WTC11 (cell line): ENCODE measurements at regions not wholly inside any gene's neighbourhood (a gene's known extent, or its start where the extent isn't known, plus 50 kb on each side); places are given as distances from the start of the nearest gene placed in this dataset.

Experiments
- ATF6 ChIP-seq: sonication (generic); formaldehyde crosslinking; IDR thresholded peaks from 2 replicates; pipeline ENCODE4 v1.8.1; 2023; ENCODE audit warnings: mild to moderate bottlenecking, missing genetic modification reagents
- CREM ChIP-seq: sonication (generic); formaldehyde crosslinking; IDR thresholded peaks from 2 replicates; pipeline ENCODE4 v1.8.1; 2022; ENCODE audit warnings: mild to moderate bottlenecking, missing genetic modification reagents, moderate library complexity
- CTCF ChIP-seq: fragments of 200-600 bp; IDR thresholded peaks from 2 replicates; pipeline ENCODE4 v1.8.0; 2022; ENCODE audit warnings: antibody characterized with exemption
- ESRRA ChIP-seq: sonication (generic); formaldehyde crosslinking; IDR thresholded peaks from 2 replicates; pipeline ENCODE4 v1.8.1; 2022; ENCODE audit warnings: mild to moderate bottlenecking, missing genetic modification reagents, borderline replicate concordance
- FOXK1 ChIP-seq: sonication (generic); formaldehyde crosslinking; IDR thresholded peaks from 2 replicates; pipeline ENCODE4 v1.8.0; 2022; ENCODE audit warnings: mild to moderate bottlenecking, moderate library complexity, missing genetic modification reagents
- NR1H2 ChIP-seq: sonication (generic); formaldehyde crosslinking; IDR thresholded peaks from 2 replicates; pipeline ENCODE4 v1.9.0; 2021; ENCODE audit warnings: mild to moderate bottlenecking, moderate library complexity, missing genetic modification reagents
- PRDM15 ChIP-seq: sonication (generic); formaldehyde crosslinking; IDR thresholded peaks from 2 replicates; pipeline ENCODE4 v1.8.0; 2022; ENCODE audit warnings: missing genetic modification reagents
- ZNF121 ChIP-seq: sonication (generic); formaldehyde crosslinking; IDR thresholded peaks from 2 replicates; pipeline ENCODE4 v1.8.0; 2023; ENCODE audit warnings: missing genetic modification reagents
- TF ChIP-seq, protein P1 (sequence below): sonication (generic); formaldehyde crosslinking; IDR thresholded peaks from 2 replicates; pipeline ENCODE4 v1.8.1; 2022; ENCODE audit warnings: low read depth, missing genetic modification reagents, borderline replicate concordance

GRCh38 chrX:121975671-121976070 lies 928.3 kb downstream of the GLUD2 start:
- TF ChIP-seq, protein P1, sequence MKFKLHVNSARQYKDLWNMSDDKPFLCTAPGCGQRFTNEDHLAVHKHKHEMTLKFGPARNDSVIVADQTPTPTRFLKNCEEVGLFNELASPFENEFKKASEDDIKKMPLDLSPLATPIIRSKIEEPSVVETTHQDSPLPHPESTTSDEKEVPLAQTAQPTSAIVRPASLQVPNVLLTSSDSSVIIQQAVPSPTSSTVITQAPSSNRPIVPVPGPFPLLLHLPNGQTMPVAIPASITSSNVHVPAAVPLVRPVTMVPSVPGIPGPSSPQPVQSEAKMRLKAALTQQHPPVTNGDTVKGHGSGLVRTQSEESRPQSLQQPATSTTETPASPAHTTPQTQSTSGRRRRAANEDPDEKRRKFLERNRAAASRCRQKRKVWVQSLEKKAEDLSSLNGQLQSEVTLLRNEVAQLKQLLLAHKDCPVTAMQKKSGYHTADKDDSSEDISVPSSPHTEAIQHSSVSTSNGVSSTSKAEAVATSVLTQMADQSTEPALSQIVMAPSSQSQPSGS = no peak
- TF ChIP-seq NR1H2 (no peak), ESRRA (CRISPR knock-in tag) (no peak), ATF6 (no peak), CTCF (no peak), PRDM15 (no peak), CREM (CRISPR knock-in tag) (no peak), FOXK1 (CRISPR knock-in tag) (no peak), ZNF121 (CRISPR knock-in tag) (no peak)
